ENCODE measurements at regions not wholly inside any gene's neighbourhood (a gene's known extent, or its start where the extent isn't known, plus 50 kb on each side); places are given as distances from the start of the nearest gene placed in this dataset.

- no peak for DNase-seq
Observed at GRCh38 chr2:18172607-18173006, 294.1 kb downstream of the KCNS3 start.

GRCh38 chr2:18171191-18172139 is 293.0 kb downstream of the KCNS3 start:
- DNase-seq: no peak

- DNase-seq: no peak
Observed at GRCh38 chr2:18170642-18171041, 292.2 kb downstream of the KCNS3 start.

GRCh38 chr2:18169893-18170175 is 291.4 kb downstream of the KCNS3 start:
- no peak for DNase-seq

GRCh38 chr2:18169121-18169892 is 290.8 kb downstream of the KCNS3 start:
- DNase-seq: no peak

GRCh38 chr2:18167871-18168270 is 289.4 kb downstream of the KCNS3 start:
- DNase-seq: no peak

- no peak for DNase-seq
Observed at GRCh38 chr2:18161681-18162080, 283.2 kb downstream of the KCNS3 start.

- no peak for DNase-seq
Observed at GRCh38 chr2:18159896-18160295, 281.4 kb downstream of the KCNS3 start.

GRCh38 chr2:18156421-18156820 is 278.0 kb downstream of the KCNS3 start:
- no peak for DNase-seq

- DNase-seq: no peak
Observed at GRCh38 chr2:18156002-18156401, 277.5 kb downstream of the KCNS3 start.

- no peak for DNase-seq
Observed at GRCh38 chr2:18154812-18155211, 276.3 kb downstream of the KCNS3 start.

- no peak for DNase-seq
Observed at GRCh38 chr2:18154259-18154658, 275.8 kb downstream of the KCNS3 start.

- no peak for DNase-seq
Observed at GRCh38 chr2:18153741-18154140, 275.3 kb downstream of the KCNS3 start.

GRCh38 chr2:18151237-18151636 is 272.8 kb downstream of the KCNS3 start:
- DNase-seq: no peak

GRCh38 chr2:18149660-18150246 is 271.3 kb downstream of the KCNS3 start:
- no peak for DNase-seq

- no peak for DNase-seq
Observed at GRCh38 chr2:18136881-18137475, 258.5 kb downstream of the KCNS3 start.

GRCh38 chr2:18133310-18133709 is 254.8 kb downstream of the KCNS3 start:
- no peak for DNase-seq

GRCh38 chr2:18132697-18133096 is 254.2 kb downstream of the KCNS3 start:
- no peak for DNase-seq

- no peak for DNase-seq
Observed at GRCh38 chr2:18131761-18132160, 253.3 kb downstream of the KCNS3 start.

GRCh38 chr2:18129348-18129747 is 250.9 kb downstream of the KCNS3 start:
- no peak for DNase-seq

GRCh38 chr2:18125303-18125702 is 246.8 kb downstream of the KCNS3 start:
- no peak for DNase-seq

- no peak for DNase-seq
Observed at GRCh38 chr2:18124116-18124835, 245.8 kb downstream of the KCNS3 start.

GRCh38 chr2:18123577-18123976 is 245.1 kb downstream of the KCNS3 start:
- DNase-seq: no peak
